ENCODE measurements at regions not wholly inside any gene's neighbourhood (a gene's known extent, or its start where the extent isn't known, plus 50 kb on each side); places are given as distances from the start of the nearest gene placed in this dataset.

GRCh38 chr13:59607172-59607571, 556.6 kb downstream of the DIAPH3 start:
- no peak for DNase-seq (ENCODE audit: low read depth, low spot score)

DNA sequence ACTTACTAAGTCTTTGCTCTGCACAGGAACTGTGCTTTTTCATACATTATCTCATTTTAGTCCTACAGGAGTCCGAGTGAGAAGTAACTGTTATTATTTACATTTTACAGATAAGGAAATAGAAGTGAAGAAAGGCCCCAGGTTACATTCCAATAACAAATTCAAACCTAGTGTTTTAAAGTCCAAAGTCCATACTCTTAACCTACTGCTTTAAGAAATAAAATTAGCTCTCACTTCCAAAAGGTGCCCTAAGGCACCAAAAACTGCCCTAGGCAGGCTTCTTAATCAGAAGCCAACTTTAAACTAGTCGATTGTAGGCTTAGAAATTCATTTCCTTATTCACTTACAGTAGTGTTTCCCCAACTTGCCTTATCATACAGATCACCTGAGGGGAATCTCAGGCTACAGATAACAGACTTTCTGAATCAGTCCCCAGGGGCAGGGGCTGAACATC, 555.9 kb downstream of the DIAPH3 start:
- DNase-seq (ENCODE audit: low read depth, low spot score): no peak

GRCh38 chr13:59609421-59609820, 554.3 kb downstream of the DIAPH3 start:
- DNase-seq (ENCODE audit: low read depth, low spot score): no peak

Measured in smooth muscle cell of the brain vasculature (primary cell).